Activated effector memory CD4-positive, alpha-beta T cell treated with anti-CD3 and anti-CD28 coated beads, Interleukin-2, amount 50 U/mL, for 16 hours (primary cell): ENCODE measurements at regions not wholly inside any gene's neighbourhood (a gene's known extent, or its start where the extent isn't known, plus 50 kb on each side); places are given as distances from the start of the nearest gene placed in this dataset.

ENCODE experiments used
- DNase-seq: peaks from one replicate; pipeline ENCODE4 v3.0.0-alpha.2; 2020

GRCh38 chr2:146239392-146240135, 1605.3 kb upstream of the ACVR2A start:
- DNase-seq = no peak

- DNase-seq = no peak
These were observed 1606.4 kb upstream of the ACVR2A start for GRCh38 chr2:146238254-146238966.

- no peak for DNase-seq
These were observed 1609.7 kb upstream of the ACVR2A start for GRCh38 chr2:146235158-146235557.

- no peak for DNase-seq
These were observed 1615.2 kb upstream of the ACVR2A start for GRCh38 chr2:146229508-146230155.

DNA sequence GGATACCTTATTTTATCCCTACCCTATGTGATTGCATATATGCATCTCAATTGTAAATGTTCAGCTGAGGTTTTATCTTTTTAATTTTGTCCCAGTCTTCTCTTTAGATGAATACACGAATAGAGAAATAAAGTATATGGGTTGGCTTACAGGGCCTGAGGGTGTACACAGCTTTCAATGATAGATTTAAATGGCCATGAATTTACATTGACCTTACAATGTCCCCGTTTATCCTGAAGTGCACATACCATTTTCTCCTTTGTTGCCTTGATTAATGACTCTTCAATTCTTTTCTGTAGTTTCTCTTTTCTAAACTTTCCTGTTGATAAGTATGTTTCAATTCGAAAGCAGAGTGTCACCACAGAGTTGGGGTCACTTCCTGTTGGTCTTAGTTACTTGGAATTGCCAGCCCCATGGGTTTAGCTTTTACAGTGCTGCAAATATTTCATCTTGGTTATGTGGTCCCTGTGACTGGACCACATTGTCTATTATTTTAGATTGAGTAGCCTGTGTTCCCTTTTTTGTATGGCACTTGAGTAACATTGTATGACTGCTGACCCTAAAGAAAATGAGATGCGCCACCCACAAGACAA, 1616.3 kb upstream of the ACVR2A start:
- DNase-seq = no peak

GRCh38 chr2:146228020-146228393, 1616.8 kb upstream of the ACVR2A start:
- DNase-seq = no peak

- no peak for DNase-seq
These were observed 1617.4 kb upstream of the ACVR2A start for GRCh38 chr2:146227152-146228019.

DNA sequence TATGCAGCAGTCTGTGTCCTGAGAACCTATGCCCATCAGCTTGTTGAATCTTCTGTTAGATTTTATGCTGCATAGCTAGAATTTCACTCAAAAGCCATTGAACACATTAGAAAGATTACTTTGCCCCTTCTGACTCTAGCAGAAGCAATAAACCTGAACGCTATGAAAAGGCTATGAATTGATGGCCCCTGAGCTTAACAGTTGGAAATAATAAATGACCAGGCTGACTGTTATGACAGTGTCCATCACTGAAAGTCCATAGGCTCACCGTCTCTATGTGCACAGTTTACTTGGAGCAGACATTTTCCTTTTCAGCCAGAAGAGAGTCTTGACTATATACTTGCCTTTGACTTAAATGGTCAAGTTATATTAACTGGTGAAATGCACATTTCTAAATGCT, 1618.8 kb upstream of the ACVR2A start:
- no peak for DNase-seq

DNA sequence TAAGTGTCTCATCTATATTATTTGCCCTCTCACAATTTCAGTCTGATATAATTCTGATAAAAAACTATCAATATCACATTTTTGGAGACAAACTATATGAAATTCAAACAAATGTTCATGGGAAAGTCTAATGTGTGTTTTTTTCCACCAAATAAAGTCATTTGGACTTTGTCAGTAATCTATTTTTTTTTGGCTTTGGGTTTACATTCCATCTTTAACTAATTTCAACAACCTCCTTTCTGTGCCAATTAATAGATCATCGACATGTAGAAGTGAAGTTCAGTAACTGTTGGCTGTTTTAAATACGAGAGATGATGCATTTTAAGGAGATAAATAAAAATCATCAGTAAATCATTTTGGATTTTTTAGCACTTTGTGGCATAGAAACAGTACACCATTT, 1623.0 kb upstream of the ACVR2A start:
- no peak for DNase-seq

DNA sequence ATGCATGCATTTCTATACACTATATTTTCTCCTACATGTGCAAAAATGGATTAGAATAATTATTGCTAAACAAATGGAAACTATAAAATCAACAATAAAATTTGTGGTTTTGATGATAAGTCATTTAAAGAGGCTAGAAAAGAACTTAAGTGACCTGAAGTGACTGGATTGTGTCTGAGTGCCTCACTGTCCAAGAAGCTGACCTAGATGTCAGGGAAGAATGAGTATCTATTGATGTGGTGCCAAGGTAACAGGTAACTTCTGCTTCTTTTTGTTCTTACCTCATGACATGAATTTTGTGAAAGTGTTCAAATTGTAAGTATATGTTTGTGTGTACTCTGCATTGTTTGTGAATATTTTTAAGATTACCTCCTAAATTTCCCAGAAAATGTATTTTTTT, 1623.9 kb upstream of the ACVR2A start:
- no peak for DNase-seq

DNA sequence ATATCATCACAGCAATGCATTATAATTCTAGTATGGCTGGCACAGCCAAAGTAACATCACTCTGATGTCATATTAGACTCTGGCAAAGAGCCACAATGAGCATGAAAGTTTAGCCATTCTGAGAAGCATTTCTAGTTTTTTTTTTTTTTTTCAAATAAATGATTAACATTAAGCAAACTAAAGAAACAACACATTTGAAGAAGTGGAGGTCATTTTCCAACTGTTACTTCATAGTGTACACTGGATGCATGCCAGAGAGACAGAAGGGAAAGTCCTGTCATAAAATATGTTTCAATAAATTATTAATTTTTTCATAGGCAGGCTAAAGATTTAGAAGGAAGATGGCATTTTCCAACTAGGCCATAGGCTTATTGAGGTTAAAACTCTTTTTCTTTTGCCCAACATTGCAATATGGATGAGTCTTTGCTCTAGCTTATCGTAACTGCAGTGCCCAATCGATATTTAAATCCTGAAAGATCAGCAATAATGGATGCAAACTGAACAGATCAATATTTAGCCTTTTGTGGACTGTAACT, 1630.4 kb upstream of the ACVR2A start:
- no peak for DNase-seq

- DNase-seq = no peak
These were observed 1631.2 kb upstream of the ACVR2A start for GRCh38 chr2:146213674-146214073.

GRCh38 chr2:146212602-146213001, 1632.2 kb upstream of the ACVR2A start:
- no peak for DNase-seq

DNA sequence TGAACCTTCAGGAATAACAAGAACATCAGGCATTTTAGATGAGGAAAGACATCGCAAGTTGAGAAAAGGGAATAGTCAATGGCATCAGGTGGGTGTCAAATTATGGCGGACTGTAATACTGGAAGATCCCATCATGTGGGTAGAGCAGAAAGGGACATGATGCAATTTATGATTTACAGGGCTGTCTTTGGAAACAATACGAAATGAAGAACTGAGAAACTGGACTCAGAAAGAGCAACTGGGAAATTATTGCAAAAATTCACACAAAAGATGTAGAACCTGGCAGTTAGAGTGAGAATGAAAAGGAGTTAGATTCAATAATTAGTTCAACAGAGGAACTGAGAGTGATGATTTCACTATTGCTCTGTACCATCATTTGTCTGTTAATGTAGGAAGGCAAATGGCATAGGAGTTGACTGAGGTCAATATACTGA, 1635.0 kb upstream of the ACVR2A start:
- no peak for DNase-seq

GRCh38 chr2:146207901-146208300, 1636.9 kb upstream of the ACVR2A start:
- no peak for DNase-seq

DNA sequence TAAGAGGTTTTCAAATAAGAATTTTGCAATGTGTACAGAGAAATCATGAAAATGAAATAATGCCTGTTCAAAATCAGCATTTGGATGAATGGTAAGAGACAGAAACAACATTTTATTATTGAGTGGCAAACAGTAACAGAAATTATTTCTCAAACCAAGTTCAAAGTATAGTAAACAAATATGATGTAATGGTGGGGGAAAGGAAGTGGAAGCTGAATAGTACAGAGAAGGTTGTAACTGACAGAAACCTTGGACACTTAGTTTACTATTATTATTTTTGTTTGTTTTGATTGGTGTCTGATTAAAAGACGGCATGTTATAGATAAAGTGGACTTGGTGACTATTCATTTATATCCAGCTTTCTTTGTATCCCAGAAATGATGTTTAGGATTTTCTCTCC, 1637.4 kb upstream of the ACVR2A start:
- DNase-seq = no peak

- no peak for DNase-seq
These were observed 1641.7 kb upstream of the ACVR2A start for GRCh38 chr2:146203064-146203624.

DNA sequence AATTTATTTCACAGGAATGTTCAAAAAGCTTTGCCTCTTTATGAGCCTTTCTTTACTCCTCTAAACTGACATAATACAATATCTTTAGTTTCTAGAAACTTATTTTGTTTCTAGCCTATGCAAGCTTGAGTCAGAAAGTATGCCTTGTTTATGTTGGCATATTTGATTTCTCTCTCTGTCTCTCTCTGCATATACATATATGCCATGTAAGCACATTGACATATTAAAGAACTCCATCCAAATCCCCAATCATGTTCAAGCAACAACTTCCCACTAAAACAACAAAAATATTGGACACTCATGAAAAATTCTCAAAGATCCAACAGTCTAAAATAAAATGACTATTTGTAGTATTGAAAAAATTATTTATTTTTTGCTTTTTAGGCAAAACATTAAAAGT, 1651.2 kb upstream of the ACVR2A start:
- DNase-seq = no peak

GRCh38 chr2:146189541-146189940, 1655.3 kb upstream of the ACVR2A start:
- DNase-seq = no peak

DNA sequence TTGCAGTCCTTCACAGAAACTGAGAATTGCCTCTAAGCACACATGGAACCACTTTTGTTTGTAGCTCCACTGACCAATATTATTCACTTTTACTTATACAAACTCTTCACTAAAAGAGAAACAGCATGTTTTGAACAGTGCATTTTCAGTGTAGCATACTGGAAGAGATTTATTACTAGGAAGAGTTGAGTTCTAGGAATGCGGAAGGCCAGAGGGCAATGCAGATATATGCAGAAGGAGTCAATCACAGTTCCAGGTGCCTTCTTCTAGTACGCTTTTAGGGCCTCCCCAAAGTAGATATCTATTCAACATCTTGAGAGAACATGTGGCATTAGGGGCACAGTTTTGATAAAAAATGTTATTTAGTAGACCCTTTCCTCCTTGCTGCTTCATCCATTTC, 1654.0 kb upstream of the ZEB2 start:
- DNase-seq = no peak

GRCh38 chr2:146161256-146161882, 1641.5 kb upstream of the ZEB2 start:
- DNase-seq = no peak
